ENCODE measurements at regions not wholly inside any gene's neighbourhood (a gene's known extent, or its start where the extent isn't known, plus 50 kb on each side); places are given as distances from the start of the nearest gene placed in this dataset.

DNA sequence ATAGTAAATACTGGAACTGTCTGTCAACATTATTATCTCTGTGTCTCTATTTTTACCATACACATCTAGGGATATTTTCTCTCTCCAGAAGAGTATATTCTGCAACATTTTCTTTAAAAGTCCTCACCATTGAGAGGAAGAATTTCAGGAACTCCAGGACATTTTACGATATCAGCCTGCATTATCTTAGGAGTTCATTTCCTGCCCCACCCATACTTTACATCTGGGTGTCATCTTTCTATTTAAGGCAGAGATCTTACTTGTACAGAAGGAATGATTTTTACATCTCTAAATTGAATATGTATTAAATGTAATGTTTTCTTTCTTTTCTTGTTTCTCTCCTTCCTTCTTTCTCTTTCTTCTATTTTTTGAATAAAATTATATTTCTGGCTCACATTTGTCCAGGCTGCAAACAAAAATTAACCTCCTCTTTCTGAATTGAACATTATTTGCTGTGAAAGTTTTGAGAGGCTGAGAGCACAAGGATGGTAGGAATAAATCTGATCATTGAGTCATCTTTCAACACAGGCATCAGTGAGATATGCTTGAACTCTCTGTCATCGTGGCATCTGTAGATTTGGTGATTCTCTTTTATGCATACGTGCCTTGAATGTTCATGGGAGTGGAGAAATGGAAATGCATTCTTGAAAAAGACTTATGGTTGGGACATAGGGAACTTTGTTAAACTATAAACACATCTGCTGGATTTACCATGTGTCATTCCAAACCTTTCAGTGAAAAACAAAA is 753.6 kb downstream of the SLC16A7 start:
- no peak for DNase-seq (ENCODE audit: low spot score)
- in situ Hi-C loops (cut with MboI; ENCODE audit: low pct_unique_long_range_greater_than_20kb, low sequenced_read_pairs, unreplicated experiment) = no loop called here
- no peak for TF ChIP-seq CTCF (IDR thresholded peaks at IDR 0.05; ENCODE audit: extremely low read depth, insufficient read depth, missing control alignments)

GRCh38 chr12:60387356-60387755 is 791.5 kb downstream of the SLC16A7 start:
- no peak for DNase-seq (ENCODE audit: low spot score)
- in situ Hi-C loops (cut with MboI; ENCODE audit: low pct_unique_long_range_greater_than_20kb, low sequenced_read_pairs, unreplicated experiment) = no loop called here
- TF ChIP-seq CTCF (IDR thresholded peaks at IDR 0.05; ENCODE audit: extremely low read depth, insufficient read depth, missing control alignments) = no peak

- in situ Hi-C loops (cut with MboI; ENCODE audit: low pct_unique_long_range_greater_than_20kb, low sequenced_read_pairs, unreplicated experiment) = no loop called here
- no peak for DNase-seq (ENCODE audit: low spot score)
- TF ChIP-seq CTCF (IDR thresholded peaks at IDR 0.05; ENCODE audit: extremely low read depth, insufficient read depth, missing control alignments) = no peak
These were observed 795.2 kb downstream of the SLC16A7 start for GRCh38 chr12:60391051-60391450.

GRCh38 chr12:60391791-60392190 is 796.0 kb downstream of the SLC16A7 start:
- DNase-seq (ENCODE audit: low spot score) = no peak
- TF ChIP-seq CTCF (IDR thresholded peaks at IDR 0.05; ENCODE audit: extremely low read depth, insufficient read depth, missing control alignments) = no peak
- in situ Hi-C loops (cut with MboI; ENCODE audit: low pct_unique_long_range_greater_than_20kb, low sequenced_read_pairs, unreplicated experiment) = no loop called here

GRCh38 chr12:60393093-60393492 is 797.3 kb downstream of the SLC16A7 start:
- in situ Hi-C loops (cut with MboI; ENCODE audit: low pct_unique_long_range_greater_than_20kb, low sequenced_read_pairs, unreplicated experiment) = no loop called here
- no peak for DNase-seq (ENCODE audit: low spot score)
- TF ChIP-seq CTCF (IDR thresholded peaks at IDR 0.05; ENCODE audit: extremely low read depth, insufficient read depth, missing control alignments) = no peak

GRCh38 chr12:60394665-60395064 is 798.8 kb downstream of the SLC16A7 start:
- in situ Hi-C loops (cut with MboI; ENCODE audit: low pct_unique_long_range_greater_than_20kb, low sequenced_read_pairs, unreplicated experiment) = no loop called here
- no peak for DNase-seq (ENCODE audit: low spot score)
- TF ChIP-seq CTCF (IDR thresholded peaks at IDR 0.05; ENCODE audit: extremely low read depth, insufficient read depth, missing control alignments) = no peak
